C4-2B (cell line): ENCODE measurements at regions not wholly inside any gene's neighbourhood (a gene's known extent, or its start where the extent isn't known, plus 50 kb on each side); places are given as distances from the start of the nearest gene placed in this dataset.

ENCODE experiments used
- H3K27ac ChIP-seq: fragments of 450-650 bp; 2 replicates; pipeline ENCODE4 v1.5.1; 2017
- CTCF ChIP-seq: fragments of 450-650 bp; conservative IDR thresholded peaks from 2 replicates; pipeline ENCODE4 v1.5.1; 2017; ENCODE audit warnings: mild to moderate bottlenecking
- ZFX ChIP-seq: fragments of 450-650 bp; IDR thresholded peaks from 2 replicates; pipeline ENCODE4 v1.6.1; 2017

GRCh38 chr5:24026288-24026687 is 518.9 kb downstream of the PRDM9 start:
- TF ChIP-seq CTCF = no peak
- TF ChIP-seq ZFX = no peak
- no peak overlapping the region for H3K27ac ChIP-seq

- TF ChIP-seq ZFX = no peak
- TF ChIP-seq CTCF = no peak
Measured at GRCh38 chr5:24042688-24043087, 535.3 kb downstream of the PRDM9 start.

GRCh38 chr5:24045046-24045445 is 537.6 kb downstream of the PRDM9 start:
- TF ChIP-seq ZFX (no peak), CTCF (no peak)
- H3K27ac ChIP-seq = no peak overlapping the region

More at GRCh38 chr5:24042688-24043087, 535.3 kb downstream of the PRDM9 start:
- no peak overlapping the region for H3K27ac ChIP-seq

GRCh38 chr5:24053737-24054136 is 546.3 kb downstream of the PRDM9 start:
- TF ChIP-seq CTCF (no peak), ZFX (no peak)
- no peak overlapping the region for H3K27ac ChIP-seq

- TF ChIP-seq ZFX (no peak), CTCF (no peak)
Measured at GRCh38 chr5:24059006-24059405, 551.6 kb downstream of the PRDM9 start.

GRCh38 chr5:24059716-24060115 is 552.3 kb downstream of the PRDM9 start:
- TF ChIP-seq ZFX = no peak
- TF ChIP-seq CTCF = no peak
- H3K27ac ChIP-seq = no peak overlapping the region

More at GRCh38 chr5:24059006-24059405, 551.6 kb downstream of the PRDM9 start:
- no peak overlapping the region for H3K27ac ChIP-seq

- no peak overlapping the region for H3K27ac ChIP-seq
- no peak for TF ChIP-seq CTCF
- no peak for TF ChIP-seq ZFX
Measured at GRCh38 chr5:24065779-24066178, 558.4 kb downstream of the PRDM9 start.
